ENCODE measurements at regions not wholly inside any gene's neighbourhood (a gene's known extent, or its start where the extent isn't known, plus 50 kb on each side); places are given as distances from the start of the nearest gene placed in this dataset.
A peak's percentile ranks its signal among the peaks of the same experiment; 100 is the strongest.

GRCh38 chr18:22355598-22355997 is 62.1 kb downstream of the CTAGE1 start:
- H3K27me3 ChIP-seq: peaks cover 0 to 2% (median 0%) of the 10 kb centered on the region in 3 donors
- ATAC-seq (peak; percentile 56 to 76), DNase-seq (no peak)
- peak overlapping the region in 2 of 4 donors; percentile 55 to 65 for H3K27ac ChIP-seq
- TF ChIP-seq CTCF (IDR thresholded peaks at IDR 0.05 in 4 of 5, conservative IDR thresholded peaks at IDR 0.05 in 1 of 5) (no peak), POLR2A (IDR thresholded peaks at IDR 0.05) (no peak)
- intact Hi-C loops (cut with DNase I; ENCODE audit: low total_unique reads): no loop called here
- in situ Hi-C loops (cut with MboI; ENCODE audit: low sequenced_read_pairs in 4 of 4): loop anchor here in 2 of 4 donors (25.0 kb wide), 1 partner anchor 193 kb away; the partner anchor contains the start of gene GATA6 (in 2 of the 2)
- H3K4me1 ChIP-seq: peaks cover 0 to 5% of the 10 kb centered on the region in 2 donors
- no peaks in the 10 kb centered on the region for H3K36me3 ChIP-seq
- no peaks in the 10 kb centered on the region for H3K9me3 ChIP-seq
- H3K4me3 ChIP-seq: no peak overlapping the region

- DNase-seq: no peak
- TF ChIP-seq CTCF (IDR thresholded peaks at IDR 0.05 in 4 of 5, conservative IDR thresholded peaks at IDR 0.05 in 1 of 5) (no peak), POLR2A (IDR thresholded peaks at IDR 0.05) (no peak)
- peaks cover 0 to 5% of the 10 kb centered on the region in 2 donors for H3K4me1 ChIP-seq
- peak overlapping the region in 3 of 4 donors; percentile 29 to 65 (median 39) for H3K27ac ChIP-seq
- peaks cover under 1 to 4% (median 3%) of the 10 kb centered on the region in 3 donors for H3K27me3 ChIP-seq
- in situ Hi-C loops (cut with MboI; ENCODE audit: low sequenced_read_pairs in 4 of 4) (loop anchor here in 2 of 4 donors (25.0 kb wide), 1 partner anchor 193 kb away; the partner anchor contains the start of gene GATA6 (in 2 of the 2)), intact Hi-C loops (cut with DNase I; ENCODE audit: low total_unique reads) (no loop called here)
- no peak for ATAC-seq
- H3K9me3 ChIP-seq: no peaks in the 10 kb centered on the region
- no peaks in the 10 kb centered on the region for H3K36me3 ChIP-seq
- no peak overlapping the region for H3K4me3 ChIP-seq
Measured at GRCh38 chr18:22355069-22355468, 62.6 kb downstream of the CTAGE1 start.

- in situ Hi-C loops (cut with MboI; ENCODE audit: low sequenced_read_pairs in 4 of 4): loop anchor here in 3 of 4 donors (25.0 kb wide), 2 partner anchors 87 to 188 kb away; partner anchors contain the start of gene GATA6 (in 2 of the 3)
- DNase-seq: no peak
- no peak for TF ChIP-seq CTCF (IDR thresholded peaks at IDR 0.05 in 4 of 5, conservative IDR thresholded peaks at IDR 0.05 in 1 of 5)
- TF ChIP-seq POLR2A (IDR thresholded peaks at IDR 0.05): no peak
- H3K4me3 ChIP-seq: no peak overlapping the region
- H3K27ac ChIP-seq: no peak overlapping the region
- peaks cover 18 to 30% (median 26%) of the 10 kb centered on the region in 3 donors for H3K27me3 ChIP-seq
- no peak for ATAC-seq
- H3K9me3 ChIP-seq: no peaks in the 10 kb centered on the region
- H3K36me3 ChIP-seq: no peaks in the 10 kb centered on the region
- H3K4me1 ChIP-seq: peaks cover 0 to 14% of the 10 kb centered on the region in 2 donors
- intact Hi-C loops (cut with DNase I; ENCODE audit: low total_unique reads): loop anchor here (10.0 kb wide), 1 partner anchor 75 kb away; no protein-coding TSS in a partner anchor
Measured at GRCh38 chr18:22349966-22350365, 67.7 kb downstream of the CTAGE1 start.

GRCh38 chr18:22349317-22349898 is 68.3 kb downstream of the CTAGE1 start:
- Histone ChIP-seq H3K9me3 (no peaks in the 10 kb centered on the region), H3K27me3 (peaks cover 18 to 30% (median 26%) of the 10 kb centered on the region in 3 donors), H3K4me3 (peak overlapping the region in 3 of 4 donors; percentile 41 to 51 (median 44)), H3K27ac (no peak overlapping the region), H3K4me1 (peaks cover 0 to 14% of the 10 kb centered on the region in 2 donors), H3K36me3 (no peaks in the 10 kb centered on the region)
- no peak for ATAC-seq
- in situ Hi-C loops (cut with MboI; ENCODE audit: low sequenced_read_pairs in 4 of 4) (loop anchor here in 1 of 4 donors (25.0 kb wide), 1 partner anchor 88 kb away; no protein-coding TSS in a partner anchor), intact Hi-C loops (cut with DNase I; ENCODE audit: low total_unique reads) (loop anchor here (10.0 kb wide), 1 partner anchor 75 kb away; no protein-coding TSS in a partner anchor)
- no peak for TF ChIP-seq CTCF (IDR thresholded peaks at IDR 0.05 in 4 of 5, conservative IDR thresholded peaks at IDR 0.05 in 1 of 5)
- TF ChIP-seq POLR2A (IDR thresholded peaks at IDR 0.05): no peak
- no peak for DNase-seq
